NT2/D1 (cell line): ENCODE measurements at regions not wholly inside any gene's neighbourhood (a gene's known extent, or its start where the extent isn't known, plus 50 kb on each side); places are given as distances from the start of the nearest gene placed in this dataset.

Experiments
- SUZ12 ChIP-seq: IDR thresholded peaks from 2 replicates; pipeline ENCODE4 v1.6.1; 2011; ENCODE audit not compliant: insufficient read length, insufficient read depth; ENCODE audit errors: extremely low read depth
- YY1 ChIP-seq: IDR thresholded peaks from 2 replicates; pipeline ENCODE4 v1.6.1; 2011; ENCODE audit not compliant: insufficient read length, insufficient read depth
- ZNF274 ChIP-seq: IDR thresholded peaks from 2 replicates; pipeline ENCODE4 v1.6.1; 2011; ENCODE audit warnings: mild to moderate bottlenecking, low read depth, low read length

GRCh38 chr20:10780901-10781300 is 107.1 kb upstream of the JAG1 start:
- TF ChIP-seq YY1 = no peak
- TF ChIP-seq SUZ12 = no peak
- no peak for TF ChIP-seq ZNF274
